Spleen (tissue), 7 donors: ENCODE measurements at regions not wholly inside any gene's neighbourhood (a gene's known extent, or its start where the extent isn't known, plus 50 kb on each side); places are given as distances from the start of the nearest gene placed in this dataset.

ENCODE experiments used
- POLR2A ChIP-seq, 3 donors: fragments of 450-650 bp; IDR thresholded peaks; one replicate each; pipeline ENCODE4 v1.5.1; 2017; ENCODE audit warnings: antibody characterized with exemption in 3 of 3, mild to moderate bottlenecking in 1 of 3
- TF ChIP-seq, protein P1 (sequence below), 11 experiments: fragments of 200-600 bp in 7 of 11; fragments of 450-650 bp in 4 of 11; sonication (generic) in 4 of 11; IDR thresholded peaks in 8 of 11; conservative IDR thresholded peaks in 3 of 11; 1 replicate in 7 of 11; 2 replicates in 4 of 11; pipeline versions ENCODE4 v1.4.0 to v1.8.0; 2016 to 2021; ENCODE audit warnings: antibody characterized with exemption in 11 of 11, inconsistent platforms in 4 of 11, mild to moderate bottlenecking in 1 of 11
- donor health status: DM: no; HTN: no; CAD: no; lungs with moderate emphysema.
- donor health status: DM: no; HTN: no; CAD: no.
- donor health status: DM: no; HTN: no; CAD: no.

DNA sequence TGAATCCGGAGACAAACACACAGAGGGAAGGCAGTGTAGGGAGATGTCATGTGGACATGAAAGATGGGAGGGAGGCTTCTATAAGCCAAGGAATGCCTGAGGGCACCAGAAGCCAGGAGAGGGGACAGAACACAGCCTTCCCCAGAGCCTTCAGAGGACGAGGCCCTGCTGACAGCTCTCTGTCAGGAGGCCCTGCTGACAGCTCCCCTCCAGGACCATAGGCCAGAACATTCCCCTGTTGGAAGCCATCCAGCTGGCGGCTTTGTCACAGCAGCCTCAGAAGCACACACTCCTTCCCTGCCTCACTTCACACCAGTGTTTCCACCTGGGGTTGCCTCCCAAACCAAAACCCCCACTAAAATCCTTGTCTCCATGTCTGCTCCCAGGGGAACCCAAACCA, 171.3 kb upstream of the ID2 start:
- TF ChIP-seq, protein P1, sequence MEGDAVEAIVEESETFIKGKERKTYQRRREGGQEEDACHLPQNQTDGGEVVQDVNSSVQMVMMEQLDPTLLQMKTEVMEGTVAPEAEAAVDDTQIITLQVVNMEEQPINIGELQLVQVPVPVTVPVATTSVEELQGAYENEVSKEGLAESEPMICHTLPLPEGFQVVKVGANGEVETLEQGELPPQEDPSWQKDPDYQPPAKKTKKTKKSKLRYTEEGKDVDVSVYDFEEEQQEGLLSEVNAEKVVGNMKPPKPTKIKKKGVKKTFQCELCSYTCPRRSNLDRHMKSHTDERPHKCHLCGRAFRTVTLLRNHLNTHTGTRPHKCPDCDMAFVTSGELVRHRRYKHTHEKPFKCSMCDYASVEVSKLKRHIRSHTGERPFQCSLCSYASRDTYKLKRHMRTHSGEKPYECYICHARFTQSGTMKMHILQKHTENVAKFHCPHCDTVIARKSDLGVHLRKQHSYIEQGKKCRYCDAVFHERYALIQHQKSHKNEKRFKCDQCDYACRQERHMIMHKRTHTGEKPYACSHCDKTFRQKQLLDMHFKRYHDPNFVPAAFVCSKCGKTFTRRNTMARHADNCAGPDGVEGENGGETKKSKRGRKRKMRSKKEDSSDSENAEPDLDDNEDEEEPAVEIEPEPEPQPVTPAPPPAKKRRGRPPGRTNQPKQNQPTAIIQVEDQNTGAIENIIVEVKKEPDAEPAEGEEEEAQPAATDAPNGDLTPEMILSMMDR (IDR thresholded peaks at IDR 0.05 in 8 of 11, conservative IDR thresholded peaks at IDR 0.05 in 3 of 11), result no peak
- TF ChIP-seq POLR2A (IDR thresholded peaks at IDR 0.05), result no peak
